CD4-positive, alpha-beta T cell treated with Interleukin-21 for 1 hour (primary cell): ENCODE measurements at regions not wholly inside any gene's neighbourhood (a gene's known extent, or its start where the extent isn't known, plus 50 kb on each side); places are given as distances from the start of the nearest gene placed in this dataset.

Source experiments
- DNase-seq: peaks from one replicate; pipeline ENCODE4 v3.0.0-alpha.2; 2020

GRCh38 chr11:15589070-15589626 lies 474.4 kb downstream of the INSC start:
- DNase-seq = no peak

GRCh38 chr11:15590132-15590531 lies 475.4 kb downstream of the INSC start:
- no peak for DNase-seq

GRCh38 chr11:15591112-15591537 lies 476.4 kb downstream of the INSC start:
- no peak for DNase-seq

- DNase-seq = no peak
Measured at GRCh38 chr11:15594607-15595006, 479.9 kb downstream of the INSC start.

GRCh38 chr11:15599376-15599775 lies 484.7 kb downstream of the INSC start:
- DNase-seq = no peak

- no peak for DNase-seq
Measured at GRCh38 chr11:15602047-15602446, 487.3 kb downstream of the INSC start.

GRCh38 chr11:15602785-15603567 lies 488.3 kb downstream of the INSC start:
- no peak for DNase-seq

GRCh38 chr11:15605094-15605493 lies 490.4 kb downstream of the INSC start:
- DNase-seq = no peak

- no peak for DNase-seq
Measured at GRCh38 chr11:15607361-15608036, 492.8 kb downstream of the INSC start.

- DNase-seq = no peak
Measured at GRCh38 chr11:15609445-15609844, 494.7 kb downstream of the INSC start.

- no peak for DNase-seq
Measured at GRCh38 chr11:15610881-15611280, 496.2 kb downstream of the INSC start.

GRCh38 chr11:15613251-15613650 lies 498.5 kb downstream of the INSC start:
- no peak for DNase-seq

- no peak for DNase-seq
Measured at GRCh38 chr11:15613789-15614188, 499.1 kb downstream of the INSC start.

GRCh38 chr11:15615398-15616096 lies 500.8 kb downstream of the INSC start:
- DNase-seq = no peak

GRCh38 chr11:15616130-15617105 lies 501.7 kb downstream of the INSC start:
- no peak for DNase-seq

- no peak for DNase-seq
Measured at GRCh38 chr11:15617126-15617525, 502.4 kb downstream of the INSC start.

- no peak for DNase-seq
Measured at GRCh38 chr11:15618583-15619032, 503.9 kb downstream of the INSC start.

GRCh38 chr11:15621565-15621964 lies 506.8 kb downstream of the INSC start:
- no peak for DNase-seq

GRCh38 chr11:15622231-15622890 lies 507.6 kb downstream of the INSC start:
- DNase-seq = no peak

GRCh38 chr11:15624701-15625100 lies 510.0 kb downstream of the INSC start:
- no peak for DNase-seq

- no peak for DNase-seq
Measured at GRCh38 chr11:15625691-15626090, 511.0 kb downstream of the INSC start.

GRCh38 chr11:15627560-15627959 lies 512.8 kb downstream of the INSC start:
- DNase-seq = no peak
